AG09309 (cell line): ENCODE measurements at regions not wholly inside any gene's neighbourhood (a gene's known extent, or its start where the extent isn't known, plus 50 kb on each side); places are given as distances from the start of the nearest gene placed in this dataset.

Experiments used
- DNase-seq: peaks from one replicate; pipeline ENCODE4 v3.0.0-alpha.2; 2010; ENCODE audit warnings: low read depth
- H3K4me3 ChIP-seq: 2 replicates; pipeline ENCODE4 v1.5.1; 2011; ENCODE audit warnings: mild to moderate bottlenecking, low read depth, low read length, moderate library complexity; ENCODE audit not compliant: control insufficient read depth
- CTCF ChIP-seq: IDR thresholded peaks from 2 replicates; pipeline ENCODE4 v1.5.1; 2011; ENCODE audit warnings: mild to moderate bottlenecking, low read depth, low read length, inconsistent platforms; ENCODE audit not compliant: insufficient read depth, control insufficient read depth; ENCODE audit errors: missing control alignments

GRCh38 chr11:115054570-115055538 lies 376.5 kb downstream of the NXPE2 start:
- no peak for TF ChIP-seq CTCF
- H3K4me3 ChIP-seq = no peak overlapping the region
- no peak for DNase-seq

- TF ChIP-seq CTCF = no peak
- no peak overlapping the region for H3K4me3 ChIP-seq
- DNase-seq = no peak
Measured at GRCh38 chr11:115056514-115056913, 378.2 kb downstream of the NXPE2 start.

GRCh38 chr11:115060840-115061239 lies 382.5 kb downstream of the NXPE2 start:
- no peak for DNase-seq
- no peak overlapping the region for H3K4me3 ChIP-seq
- TF ChIP-seq CTCF = no peak

GRCh38 chr11:115065314-115065713 lies 387.0 kb downstream of the NXPE2 start:
- TF ChIP-seq CTCF = no peak
- DNase-seq = no peak
- no peak overlapping the region for H3K4me3 ChIP-seq

GRCh38 chr11:115065830-115066664 lies 387.7 kb downstream of the NXPE2 start:
- no peak overlapping the region for H3K4me3 ChIP-seq
- no peak for DNase-seq
- TF ChIP-seq CTCF = no peak

GRCh38 chr11:115067471-115067870 lies 389.1 kb downstream of the NXPE2 start:
- DNase-seq = no peak
- H3K4me3 ChIP-seq = no peak overlapping the region
- no peak for TF ChIP-seq CTCF
